ENCODE measurements at regions not wholly inside any gene's neighbourhood (a gene's known extent, or its start where the extent isn't known, plus 50 kb on each side); places are given as distances from the start of the nearest gene placed in this dataset.

- no peak for DNase-seq (ENCODE audit: low read depth)
- no peak overlapping the region for H3K4me3 ChIP-seq (ENCODE audit: low read depth, low read length)
- TF ChIP-seq CTCF (conservative IDR thresholded peaks at IDR 0.05; ENCODE audit: low read depth, low read length), result no peak
These were observed 181.1 kb downstream of the SOX2 start for GRCh38 chr3:181892848-181893247.

GRCh38 chr3:181896605-181897004, 184.9 kb downstream of the SOX2 start:
- H3K4me3 ChIP-seq (ENCODE audit: low read depth, low read length), result no peak overlapping the region
- no peak for TF ChIP-seq CTCF (conservative IDR thresholded peaks at IDR 0.05; ENCODE audit: low read depth, low read length)
- DNase-seq (ENCODE audit: low read depth), result no peak

GRCh38 chr3:181899702-181900101, 188.0 kb downstream of the SOX2 start:
- H3K4me3 ChIP-seq (ENCODE audit: low read depth, low read length), result no peak overlapping the region
- no peak for DNase-seq (ENCODE audit: low read depth)
- no peak for TF ChIP-seq CTCF (conservative IDR thresholded peaks at IDR 0.05; ENCODE audit: low read depth, low read length)

- no peak for DNase-seq (ENCODE audit: low read depth)
- no peak for TF ChIP-seq CTCF (conservative IDR thresholded peaks at IDR 0.05; ENCODE audit: low read depth, low read length)
- H3K4me3 ChIP-seq (ENCODE audit: low read depth, low read length), result no peak overlapping the region
These were observed 189.9 kb downstream of the SOX2 start for GRCh38 chr3:181901626-181902025.

- no peak for TF ChIP-seq CTCF (conservative IDR thresholded peaks at IDR 0.05; ENCODE audit: low read depth, low read length)
- no peak overlapping the region for H3K4me3 ChIP-seq (ENCODE audit: low read depth, low read length)
- DNase-seq (ENCODE audit: low read depth), result no peak
These were observed 194.6 kb downstream of the SOX2 start for GRCh38 chr3:181906338-181906737.

GRCh38 chr3:181909241-181909640, 197.5 kb downstream of the SOX2 start:
- TF ChIP-seq CTCF (conservative IDR thresholded peaks at IDR 0.05; ENCODE audit: low read depth, low read length), result no peak
- DNase-seq (ENCODE audit: low read depth), result no peak
- no peak overlapping the region for H3K4me3 ChIP-seq (ENCODE audit: low read depth, low read length)

- TF ChIP-seq CTCF (conservative IDR thresholded peaks at IDR 0.05; ENCODE audit: low read depth, low read length), result no peak
These were observed 200.7 kb downstream of the SOX2 start for GRCh38 chr3:181912384-181912783.

More at GRCh38 chr3:181912384-181912783, 200.7 kb downstream of the SOX2 start:
- no peak overlapping the region for H3K4me3 ChIP-seq (ENCODE audit: low read depth, low read length)
- no peak for DNase-seq (ENCODE audit: low read depth)
